ENCODE measurements at regions not wholly inside any gene's neighbourhood (a gene's known extent, or its start where the extent isn't known, plus 50 kb on each side); places are given as distances from the start of the nearest gene placed in this dataset.

- TF ChIP-seq, protein P1, sequence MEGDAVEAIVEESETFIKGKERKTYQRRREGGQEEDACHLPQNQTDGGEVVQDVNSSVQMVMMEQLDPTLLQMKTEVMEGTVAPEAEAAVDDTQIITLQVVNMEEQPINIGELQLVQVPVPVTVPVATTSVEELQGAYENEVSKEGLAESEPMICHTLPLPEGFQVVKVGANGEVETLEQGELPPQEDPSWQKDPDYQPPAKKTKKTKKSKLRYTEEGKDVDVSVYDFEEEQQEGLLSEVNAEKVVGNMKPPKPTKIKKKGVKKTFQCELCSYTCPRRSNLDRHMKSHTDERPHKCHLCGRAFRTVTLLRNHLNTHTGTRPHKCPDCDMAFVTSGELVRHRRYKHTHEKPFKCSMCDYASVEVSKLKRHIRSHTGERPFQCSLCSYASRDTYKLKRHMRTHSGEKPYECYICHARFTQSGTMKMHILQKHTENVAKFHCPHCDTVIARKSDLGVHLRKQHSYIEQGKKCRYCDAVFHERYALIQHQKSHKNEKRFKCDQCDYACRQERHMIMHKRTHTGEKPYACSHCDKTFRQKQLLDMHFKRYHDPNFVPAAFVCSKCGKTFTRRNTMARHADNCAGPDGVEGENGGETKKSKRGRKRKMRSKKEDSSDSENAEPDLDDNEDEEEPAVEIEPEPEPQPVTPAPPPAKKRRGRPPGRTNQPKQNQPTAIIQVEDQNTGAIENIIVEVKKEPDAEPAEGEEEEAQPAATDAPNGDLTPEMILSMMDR (IDR thresholded peaks at IDR 0.05), result no peak
- H3K27ac ChIP-seq, result no peak overlapping the region
- H3K36me3 ChIP-seq, result no peaks in the 10 kb centered on the region
- no peaks in the 10 kb centered on the region for H3K27me3 ChIP-seq
- no peaks in the 10 kb centered on the region for H3K9me3 ChIP-seq
- H3K4me1 ChIP-seq (ENCODE audit: control insufficient read depth in 1 of 2, insufficient read depth in 1 of 2, low read depth in 1 of 2, low read length in 1 of 2), result no peaks in the 10 kb centered on the region
- no peak overlapping the region for H3K4me3 ChIP-seq (ENCODE audit: low read depth in 1 of 2, low read length in 1 of 2)
These were observed 760.0 kb upstream of the SORCS1 start for GRCh38 chr10:107924458-107924857.

DNA sequence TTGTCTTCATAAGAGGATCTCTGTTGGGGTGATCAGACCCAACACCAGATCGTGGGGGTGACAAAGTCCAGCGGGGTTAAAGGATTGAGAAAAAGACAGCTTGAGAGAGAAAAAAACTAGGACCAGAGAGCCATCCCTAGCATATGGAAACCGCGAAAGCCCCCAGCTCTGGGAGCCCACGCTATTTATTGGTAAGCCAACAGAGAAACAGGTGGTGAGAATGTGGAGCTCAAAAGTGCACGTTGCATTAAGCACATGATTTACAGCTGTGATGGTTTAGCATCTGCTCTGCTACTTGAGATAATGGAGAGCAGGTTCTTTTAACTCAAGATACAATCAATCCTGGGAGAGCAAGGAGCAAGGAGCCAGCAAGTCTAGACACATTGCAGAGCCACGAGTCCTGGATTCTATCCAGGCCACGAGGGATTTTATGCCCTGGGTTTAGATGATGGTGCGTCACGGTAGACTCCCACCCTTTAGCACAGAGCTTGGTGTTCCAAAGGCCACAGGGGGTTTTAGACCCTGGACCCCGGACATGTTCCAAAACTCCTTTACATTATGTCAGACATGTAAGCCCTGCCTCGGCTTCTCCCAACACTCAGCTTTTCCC, 755.2 kb upstream of the SORCS1 start:
- Histone ChIP-seq H3K36me3 (no peaks in the 10 kb centered on the region), H3K27me3 (peaks cover 23% of the 10 kb centered on the region), H3K9me3 (no peaks in the 10 kb centered on the region), H3K4me1 (ENCODE audit: control insufficient read depth in 1 of 2, insufficient read depth in 1 of 2, low read depth in 1 of 2, low read length in 1 of 2) (no peaks in the 10 kb centered on the region), H3K4me3 (ENCODE audit: low read depth in 1 of 2, low read length in 1 of 2) (no peak overlapping the region), H3K27ac (no peak overlapping the region)
- TF ChIP-seq, protein P1 (IDR thresholded peaks at IDR 0.05), result no peak

DNA sequence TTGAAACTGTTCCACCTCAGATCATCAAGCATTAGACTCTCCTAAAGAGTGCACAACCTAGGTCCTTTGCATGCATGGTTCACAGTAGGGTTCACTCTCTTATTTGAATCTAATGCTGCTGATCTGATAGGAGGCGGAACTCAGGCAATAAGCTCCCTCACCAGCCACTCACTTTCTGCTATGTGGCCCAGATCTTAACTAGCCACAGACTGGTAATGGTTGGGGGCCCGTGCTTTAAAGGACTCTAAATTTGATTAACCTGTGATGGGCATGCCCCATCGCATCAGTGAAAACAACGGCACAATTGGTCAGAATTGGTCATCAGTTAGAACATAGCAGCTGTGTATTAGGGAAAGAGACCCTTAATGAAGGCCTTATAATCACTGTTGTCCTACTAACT, 753.7 kb upstream of the SORCS1 start:
- H3K27ac ChIP-seq, result no peak overlapping the region
- H3K27me3 ChIP-seq, result peaks cover 38% of the 10 kb centered on the region
- no peaks in the 10 kb centered on the region for H3K4me1 ChIP-seq (ENCODE audit: control insufficient read depth in 1 of 2, insufficient read depth in 1 of 2, low read depth in 1 of 2, low read length in 1 of 2)
- no peaks in the 10 kb centered on the region for H3K36me3 ChIP-seq
- TF ChIP-seq, protein P1 (IDR thresholded peaks at IDR 0.05), result no peak
- no peaks in the 10 kb centered on the region for H3K9me3 ChIP-seq
- no peak overlapping the region for H3K4me3 ChIP-seq (ENCODE audit: low read depth in 1 of 2, low read length in 1 of 2)

GRCh38 chr10:107915215-107915610, 750.7 kb upstream of the SORCS1 start:
- TF ChIP-seq, protein P1 (IDR thresholded peaks at IDR 0.05), result no peak
- no peak overlapping the region for H3K4me3 ChIP-seq (ENCODE audit: low read depth in 1 of 2, low read length in 1 of 2)
- H3K4me1 ChIP-seq (ENCODE audit: control insufficient read depth in 1 of 2, insufficient read depth in 1 of 2, low read depth in 1 of 2, low read length in 1 of 2), result no peaks in the 10 kb centered on the region
- H3K27me3 ChIP-seq, result peaks cover 48% of the 10 kb centered on the region
- H3K27ac ChIP-seq, result no peak overlapping the region
- no peaks in the 10 kb centered on the region for H3K9me3 ChIP-seq
- no peaks in the 10 kb centered on the region for H3K36me3 ChIP-seq

- Histone ChIP-seq H3K4me1 (ENCODE audit: control insufficient read depth in 1 of 2, insufficient read depth in 1 of 2, low read depth in 1 of 2, low read length in 1 of 2) (no peaks in the 10 kb centered on the region), H3K36me3 (no peaks in the 10 kb centered on the region), H3K4me3 (ENCODE audit: low read depth in 1 of 2, low read length in 1 of 2) (no peak overlapping the region), H3K27ac (no peak overlapping the region), H3K9me3 (no peaks in the 10 kb centered on the region), H3K27me3 (peaks cover 48% of the 10 kb centered on the region)
- TF ChIP-seq, protein P1 (IDR thresholded peaks at IDR 0.05), result no peak
These were observed 750.1 kb upstream of the SORCS1 start for GRCh38 chr10:107914450-107915214.
